B cell (primary cell): ENCODE measurements at regions not wholly inside any gene's neighbourhood (a gene's known extent, or its start where the extent isn't known, plus 50 kb on each side); places are given as distances from the start of the nearest gene placed in this dataset.

Source experiments
- CTCF ChIP-seq: fragments of 200-600 bp; IDR thresholded peaks from one replicate; pipeline ENCODE4 v1.8.0; 2022; ENCODE audit warnings: antibody characterized with exemption, mild to moderate bottlenecking
- EZH2 ChIP-seq: IDR thresholded peaks from 2 replicates; pipeline ENCODE4 v1.6.1; 2012; ENCODE audit warnings: borderline replicate concordance, low read depth, mild to moderate bottlenecking, moderate library complexity, low read length; ENCODE audit not compliant: insufficient read depth, poor library complexity, severe bottlenecking

- TF ChIP-seq CTCF (no peak), EZH2 (no peak)
These were observed 164.4 kb upstream of the AFDN start for GRCh38 chr6:167662075-167662880.
